Dendritic cell treated with granulocyte-macrophage colony-stimulating factor and Interleukin-4, amounts not matched to agents 40 ng/mL and 50 ng/mL, for 4 days (primary cell): ENCODE measurements at regions not wholly inside any gene's neighbourhood (a gene's known extent, or its start where the extent isn't known, plus 50 kb on each side); places are given as distances from the start of the nearest gene placed in this dataset.

ENCODE experiments used
- H3K27ac Mint-ChIP-seq: one replicate; pipeline ENCODE4 v1.8.0; 2022; ENCODE audit warnings: mild to moderate bottlenecking, mixed read lengths
- H3K27me3 Mint-ChIP-seq: one replicate; pipeline ENCODE4 v1.8.0; 2022; ENCODE audit warnings: mild to moderate bottlenecking, mixed read lengths
- H3K36me3 Mint-ChIP-seq: one replicate; pipeline ENCODE4 v1.8.0; 2022; ENCODE audit warnings: low read depth, mixed read lengths
- H3K4me1 Mint-ChIP-seq: one replicate; pipeline ENCODE4 v1.8.0; 2022; ENCODE audit warnings: low read depth, mixed read lengths
- H3K4me3 Mint-ChIP-seq: one replicate; pipeline ENCODE4 v1.8.0; 2022; ENCODE audit warnings: mild to moderate bottlenecking, moderate library complexity, mixed read lengths
- H3K9me3 Mint-ChIP-seq: one replicate; pipeline ENCODE4 v1.8.0; 2022; ENCODE audit warnings: mixed read lengths
- intact Hi-C: fragments of 100-400 bp; cut with micrococcal nuclease; formaldehyde crosslinking; loops from one replicate; pipeline ENCODE4 v1.15.0; 2022

GRCh38 chr1:201663491-201664113 is 124.7 kb downstream of the NAV1 start:
- H3K27ac Mint-ChIP-seq: no peak overlapping the region
- no peaks in the 10 kb centered on the region for H3K4me1 Mint-ChIP-seq
- H3K36me3 Mint-ChIP-seq: no peaks in the 10 kb centered on the region
- no peaks in the 10 kb centered on the region for H3K9me3 Mint-ChIP-seq
- no peaks in the 10 kb centered on the region for H3K27me3 Mint-ChIP-seq
- H3K4me3 Mint-ChIP-seq: no peak overlapping the region
- intact Hi-C loops: no loop called here

GRCh38 chr1:201665036-201665435 is 126.1 kb downstream of the NAV1 start:
- Mint-ChIP-seq H3K27ac (no peak overlapping the region), H3K36me3 (no peaks in the 10 kb centered on the region), H3K27me3 (no peaks in the 10 kb centered on the region), H3K9me3 (no peaks in the 10 kb centered on the region), H3K4me3 (no peak overlapping the region), H3K4me1 (no peaks in the 10 kb centered on the region)
- intact Hi-C loops: no loop called here

GRCh38 chr1:201666102-201666501 is 127.2 kb downstream of the NAV1 start:
- no peaks in the 10 kb centered on the region for H3K36me3 Mint-ChIP-seq
- H3K27ac Mint-ChIP-seq: no peak overlapping the region
- H3K4me3 Mint-ChIP-seq: no peak overlapping the region
- no peaks in the 10 kb centered on the region for H3K9me3 Mint-ChIP-seq
- no peaks in the 10 kb centered on the region for H3K4me1 Mint-ChIP-seq
- H3K27me3 Mint-ChIP-seq: no peaks in the 10 kb centered on the region
- intact Hi-C loops: no loop called here

GRCh38 chr1:201666645-201667044 is 127.7 kb downstream of the NAV1 start:
- no peak overlapping the region for H3K4me3 Mint-ChIP-seq
- no peaks in the 10 kb centered on the region for H3K36me3 Mint-ChIP-seq
- no peak overlapping the region for H3K27ac Mint-ChIP-seq
- H3K4me1 Mint-ChIP-seq: no peaks in the 10 kb centered on the region
- no peaks in the 10 kb centered on the region for H3K9me3 Mint-ChIP-seq
- intact Hi-C loops: no loop called here
- H3K27me3 Mint-ChIP-seq: no peaks in the 10 kb centered on the region

- no peak overlapping the region for H3K27ac Mint-ChIP-seq
- H3K27me3 Mint-ChIP-seq: no peaks in the 10 kb centered on the region
- H3K9me3 Mint-ChIP-seq: no peaks in the 10 kb centered on the region
- no peaks in the 10 kb centered on the region for H3K4me1 Mint-ChIP-seq
- no peaks in the 10 kb centered on the region for H3K36me3 Mint-ChIP-seq
- intact Hi-C loops: no loop called here
- H3K4me3 Mint-ChIP-seq: no peak overlapping the region
These were observed 128.6 kb downstream of the NAV1 start for GRCh38 chr1:201667479-201667878.

GRCh38 chr1:201670517-201670916 is 131.6 kb downstream of the NAV1 start:
- no peaks in the 10 kb centered on the region for H3K36me3 Mint-ChIP-seq
- no peaks in the 10 kb centered on the region for H3K9me3 Mint-ChIP-seq
- no peak overlapping the region for H3K27ac Mint-ChIP-seq
- no peaks in the 10 kb centered on the region for H3K27me3 Mint-ChIP-seq
- H3K4me3 Mint-ChIP-seq: no peak overlapping the region
- intact Hi-C loops: no loop called here
- peaks cover 12% of the 10 kb centered on the region for H3K4me1 Mint-ChIP-seq

GRCh38 chr1:201672685-201673084 is 133.8 kb downstream of the NAV1 start:
- intact Hi-C loops: no loop called here
- no peaks in the 10 kb centered on the region for H3K9me3 Mint-ChIP-seq

GRCh38 chr1:201673093-201673492 is 134.2 kb downstream of the NAV1 start:
- Mint-ChIP-seq H3K9me3 (no peaks in the 10 kb centered on the region), H3K27me3 (no peaks in the 10 kb centered on the region)

More at GRCh38 chr1:201672685-201673084, 133.8 kb downstream of the NAV1 start:
- Mint-ChIP-seq H3K4me1 (peaks cover 21% of the 10 kb centered on the region), H3K27ac (no peak overlapping the region), H3K27me3 (no peaks in the 10 kb centered on the region), H3K36me3 (no peaks in the 10 kb centered on the region), H3K4me3 (no peak overlapping the region)

GRCh38 chr1:201673915-201674314 is 135.0 kb downstream of the NAV1 start:
- Mint-ChIP-seq H3K4me1 (peaks cover 21% of the 10 kb centered on the region), H3K36me3 (no peaks in the 10 kb centered on the region), H3K9me3 (no peaks in the 10 kb centered on the region), H3K4me3 (no peak overlapping the region), H3K27me3 (no peaks in the 10 kb centered on the region), H3K27ac (no peak overlapping the region)
- intact Hi-C loops: no loop called here

More at GRCh38 chr1:201673093-201673492, 134.2 kb downstream of the NAV1 start:
- H3K4me1 Mint-ChIP-seq: peaks cover 21% of the 10 kb centered on the region
- H3K36me3 Mint-ChIP-seq: no peaks in the 10 kb centered on the region
- intact Hi-C loops: no loop called here
- H3K4me3 Mint-ChIP-seq: no peak overlapping the region
- H3K27ac Mint-ChIP-seq: no peak overlapping the region

GRCh38 chr1:201675143-201675542 is 136.2 kb downstream of the NAV1 start:
- Mint-ChIP-seq H3K9me3 (peaks cover 6% of the 10 kb centered on the region), H3K4me1 (peaks cover 21% of the 10 kb centered on the region), H3K4me3 (no peak overlapping the region), H3K27ac (peak overlapping the region; percentile 50), H3K27me3 (no peaks in the 10 kb centered on the region), H3K36me3 (no peaks in the 10 kb centered on the region)
- intact Hi-C loops: no loop called here

GRCh38 chr1:201676197-201676596 is 137.3 kb downstream of the NAV1 start:
- no peaks in the 10 kb centered on the region for H3K36me3 Mint-ChIP-seq
- H3K4me1 Mint-ChIP-seq: peaks cover 21% of the 10 kb centered on the region
- peak overlapping the region; percentile 50 for H3K27ac Mint-ChIP-seq
- H3K4me3 Mint-ChIP-seq: no peak overlapping the region
- intact Hi-C loops: no loop called here
- H3K9me3 Mint-ChIP-seq: peaks cover 8% of the 10 kb centered on the region
- no peaks in the 10 kb centered on the region for H3K27me3 Mint-ChIP-seq

- intact Hi-C loops: no loop called here
- H3K4me3 Mint-ChIP-seq: no peak overlapping the region
- H3K27me3 Mint-ChIP-seq: no peaks in the 10 kb centered on the region
- peak overlapping the region; percentile 50 for H3K27ac Mint-ChIP-seq
- no peaks in the 10 kb centered on the region for H3K36me3 Mint-ChIP-seq
- peaks cover 8% of the 10 kb centered on the region for H3K9me3 Mint-ChIP-seq
- H3K4me1 Mint-ChIP-seq: peaks cover 21% of the 10 kb centered on the region
These were observed 137.7 kb downstream of the NAV1 start for GRCh38 chr1:201676641-201677040.

GRCh38 chr1:201678264-201679101 is 139.6 kb downstream of the NAV1 start:
- Mint-ChIP-seq H3K36me3 (no peaks in the 10 kb centered on the region), H3K9me3 (peaks cover 8% of the 10 kb centered on the region), H3K4me1 (peaks cover 16% of the 10 kb centered on the region), H3K4me3 (no peak overlapping the region), H3K27ac (no peak overlapping the region), H3K27me3 (no peaks in the 10 kb centered on the region)
- intact Hi-C loops: no loop called here

- Mint-ChIP-seq H3K36me3 (no peaks in the 10 kb centered on the region), H3K9me3 (peaks cover 8% of the 10 kb centered on the region), H3K4me1 (peaks cover 1% of the 10 kb centered on the region), H3K27ac (no peak overlapping the region), H3K4me3 (no peak overlapping the region), H3K27me3 (no peaks in the 10 kb centered on the region)
- intact Hi-C loops: no loop called here
These were observed 142.4 kb downstream of the NAV1 start for GRCh38 chr1:201681375-201681774.
